B cell (primary cell): ENCODE measurements at regions not wholly inside any gene's neighbourhood (a gene's known extent, or its start where the extent isn't known, plus 50 kb on each side); places are given as distances from the start of the nearest gene placed in this dataset.

Experiments
- ATAC-seq: fragments of 200-7000 bp; cut with Tn5 transposase; one replicate; pipeline ENCODE4 v1.10.0; 2021; ENCODE audit warnings: low read depth, mild to moderate bottlenecking, moderate number of reproducible peaks, moderate library complexity
- CTCF ChIA-PET: fragments of 350-600 bp; sonication (Branson Sonifier 250); formaldehyde crosslinking; loops from one replicate; lab custom pipeline; 2021; ENCODE audit warnings: antibody characterized with exemption, inconsistent platforms; lab: Charles Lee
- POLR2A ChIA-PET: fragments of 350-600 bp; sonication (Branson Sonifier 250); formaldehyde crosslinking; loops from one replicate; lab custom pipeline; 2021; ENCODE audit warnings: antibody characterized with exemption; lab: Charles Lee
- DNase-seq: peaks from one replicate; pipeline ENCODE4 v3.0.0; 2013
- H2AFZ ChIP-seq: 2 replicates; pipeline ENCODE4 v1.6.1; 2012; ENCODE audit warnings: mild to moderate bottlenecking, low read depth, low read length; ENCODE audit not compliant: insufficient read depth, poor library complexity, severe bottlenecking
- H3K27ac ChIP-seq, 2 donors: 1 replicate in 1 of 2; 2 replicates in 1 of 2; pipeline ENCODE4 v1.5.1; 2012 to 2013; ENCODE audit warnings: low read length in 2 of 2, mild to moderate bottlenecking in 2 of 2, moderate library complexity in 1 of 2
- H3K27me3 ChIP-seq, 4 experiments: fragments of 200-600 bp in 1 of 4; sonication (generic) in 1 of 4; replicated peaks in 1 of 4; 1 replicate in 2 of 4; 2 replicates in 2 of 4; pipeline versions ENCODE4 v1.6.1 to v1.7.0; 2013 to 2016; ENCODE audit warnings: low read length in 3 of 4, mild to moderate bottlenecking in 2 of 4, mixed read lengths in 1 of 4, moderate library complexity in 1 of 4; ENCODE audit not compliant: insufficient read depth in 4 of 4, control insufficient read depth in 3 of 4; ENCODE audit errors: control extremely low read depth in 1 of 4
- H3K36me3 ChIP-seq, 2 experiments: replicated peaks in 1 of 2; 1 replicate in 1 of 2; 2 replicates in 1 of 2; pipeline versions ENCODE4 v1.6.1 to v1.7.1; 2013; ENCODE audit warnings: low read length in 1 of 2; ENCODE audit not compliant: insufficient read depth in 2 of 2, control insufficient read depth in 1 of 2; ENCODE audit errors: control extremely low read depth in 1 of 2, extremely low read depth in 1 of 2
- H3K4me1 ChIP-seq, 2 donors: fragments of 200-600 bp in 1 of 2; sonication (generic) in 1 of 2; 1 replicate in 1 of 2; 2 replicates in 1 of 2; pipeline versions ENCODE4 v1.5.1 to v1.6.1; 2013 to 2017; ENCODE audit warnings: low read length in 2 of 2; ENCODE audit not compliant: control insufficient read depth in 2 of 2, insufficient read depth in 2 of 2
- H3K4me2 ChIP-seq: replicated peaks from 2 replicates; pipeline ENCODE3; 2012; ENCODE audit warnings: mild to moderate bottlenecking, low read depth, low read length; ENCODE audit not compliant: poor library complexity, severe bottlenecking
- H3K4me3 ChIP-seq, 5 experiments: fragments of 200-600 bp in 1 of 5; sonication (generic) in 1 of 5; 1 replicate in 3 of 5; 2 replicates in 2 of 5; pipeline versions ENCODE4 v1.5.1 to v1.7.0; 2011 to 2016; ENCODE audit warnings: low read length in 4 of 5, mild to moderate bottlenecking in 4 of 5, low read depth in 2 of 5, control low read depth in 1 of 5, moderate library complexity in 1 of 5; ENCODE audit not compliant: insufficient read depth in 1 of 5; ENCODE audit errors: control extremely low read depth in 1 of 5, extremely low read depth in 1 of 5
- H3K79me2 ChIP-seq: fragments of 200-600 bp; sonication (generic); one replicate; pipeline ENCODE4 v1.6.0; 2016; ENCODE audit warnings: low read length; ENCODE audit not compliant: control insufficient read depth, insufficient read depth
- H3K9ac ChIP-seq: fragments of 200-600 bp; sonication (generic); 2 replicates; pipeline ENCODE4 v1.6.1; 2017; ENCODE audit warnings: mild to moderate bottlenecking, low read length, moderate library complexity
- H3K9me3 ChIP-seq, 3 donors: one replicate each; pipeline versions ENCODE4 v1.6.1 to v1.7.1; 2013; ENCODE audit warnings: low read length in 2 of 3; ENCODE audit not compliant: control insufficient read depth in 2 of 3, insufficient read depth in 1 of 3; ENCODE audit errors: control extremely low read depth in 1 of 3
- H4K20me1 ChIP-seq: 2 replicates; pipeline ENCODE4 v1.6.0; 2012; ENCODE audit warnings: mild to moderate bottlenecking, low read length; ENCODE audit not compliant: insufficient read depth, control insufficient read depth, poor library complexity, severe bottlenecking
- H3K27ac Mint-ChIP-seq: one replicate; pipeline ENCODE4 v1.8.0; 2021; ENCODE audit warnings: mixed read lengths
- H3K27me3 Mint-ChIP-seq: one replicate; pipeline ENCODE4 v1.8.0; 2021; ENCODE audit warnings: mixed read lengths
- H3K4me1 Mint-ChIP-seq: one replicate; pipeline ENCODE4 v1.8.0; 2021; ENCODE audit warnings: mixed read lengths
- H3K4me3 Mint-ChIP-seq: one replicate; pipeline ENCODE4 v1.8.0; 2021; ENCODE audit warnings: mixed read lengths
- H3K9me3 Mint-ChIP-seq: one replicate; pipeline ENCODE4 v1.8.0; 2022; ENCODE audit warnings: mixed read lengths; ENCODE audit not compliant: insufficient read depth
- CTCF ChIP-seq: fragments of 200-600 bp; IDR thresholded peaks from one replicate; pipeline ENCODE4 v1.8.0; 2022; ENCODE audit warnings: antibody characterized with exemption, mild to moderate bottlenecking
- EZH2 ChIP-seq: IDR thresholded peaks from 2 replicates; pipeline ENCODE4 v1.6.1; 2012; ENCODE audit warnings: borderline replicate concordance, low read depth, mild to moderate bottlenecking, moderate library complexity, low read length; ENCODE audit not compliant: insufficient read depth, poor library complexity, severe bottlenecking
- WGBS: methylation state at CpG from one replicate; pipeline ENCODE4 v1.1.5; 2013; ENCODE audit warnings: missing lambda C conversion rate; ENCODE audit not compliant: insufficient coverage; 5-methylcytosine and 5-hydroxymethylcytosine counted together
- intact Hi-C: fragments of 100-400 bp; cut with micrococcal nuclease; formaldehyde crosslinking; loops from one replicate; pipeline ENCODE4 v1.10.0; 2022

- peaks cover 24% of the 10 kb centered on the region for H3K27me3 Mint-ChIP-seq
- Histone ChIP-seq H3K27me3 (peaks cover 0 to 39% (median 0%) of the 10 kb centered on the region in 4 experiments), H3K4me2 (no peak overlapping the region), H3K9me3 (peaks cover 0 to 5% (median 0%) of the 10 kb centered on the region in 3 donors), H3K36me3 (no peaks in the 10 kb centered on the region), H3K4me3 (no peak overlapping the region), H4K20me1 (no peaks in the 10 kb centered on the region), H3K4me1 (peaks cover 3 to 9% of the 10 kb centered on the region in 2 donors), H3K27ac (no peak overlapping the region), H2AFZ (no peak overlapping the region), H3K79me2 (no peaks in the 10 kb centered on the region), H3K9ac (no peak overlapping the region)
- POLR2A ChIA-PET: no interaction called here
- peaks cover 11% of the 10 kb centered on the region for H3K4me1 Mint-ChIP-seq
- intact Hi-C loops: no loop called here
- CTCF ChIA-PET: interaction anchor here (0.7 kb wide), 1 partner anchor 62 kb away, joined by 4 read pairs; no protein-coding TSS in a partner anchor
- H3K4me3 Mint-ChIP-seq: no peak overlapping the region
- no peak for TF ChIP-seq CTCF
- TF ChIP-seq EZH2: no peak
- 94% methylated on average over 10 of the region's 10 CpGs for WGBS
- H3K9me3 Mint-ChIP-seq: no peaks in the 10 kb centered on the region
- no peak for ATAC-seq
- no peak for DNase-seq
- H3K27ac Mint-ChIP-seq: no peak overlapping the region
These were observed 163.4 kb downstream of the ARL4C start for GRCh38 chr2:234333168-234334130.

- H3K4me3 ChIP-seq: no peak overlapping the region
- 96% methylated on average over 6 of the region's 7 CpGs for WGBS
These were observed 164.9 kb downstream of the ARL4C start for GRCh38 chr2:234331966-234332365.

More at GRCh38 chr2:234331966-234332365, 164.9 kb downstream of the ARL4C start:
- Histone ChIP-seq H3K9ac (no peak overlapping the region), H4K20me1 (no peaks in the 10 kb centered on the region), H2AFZ (no peak overlapping the region), H3K79me2 (no peaks in the 10 kb centered on the region), H3K4me2 (no peak overlapping the region), H3K4me1 (peaks cover 6 to 11% of the 10 kb centered on the region in 2 donors), H3K27me3 (peaks cover 0 to 31% (median 0%) of the 10 kb centered on the region in 4 experiments), H3K36me3 (no peaks in the 10 kb centered on the region), H3K27ac (no peak overlapping the region), H3K9me3 (no peaks in the 10 kb centered on the region)
- Mint-ChIP-seq H3K4me3 (no peak overlapping the region), H3K27me3 (peaks cover 25% of the 10 kb centered on the region), H3K4me1 (peaks cover 16% of the 10 kb centered on the region), H3K27ac (no peak overlapping the region), H3K9me3 (no peaks in the 10 kb centered on the region)
- ChIA-PET POLR2A (no interaction called here), CTCF (no interaction called here)
- DNase-seq (no peak), ATAC-seq (no peak)
- TF ChIP-seq CTCF (no peak), EZH2 (no peak)
- intact Hi-C loops: no loop called here
